ENCODE measurements at regions not wholly inside any gene's neighbourhood (a gene's known extent, or its start where the extent isn't known, plus 50 kb on each side); places are given as distances from the start of the nearest gene placed in this dataset.

- H3K36me3 Mint-ChIP-seq (ENCODE audit: low read depth): no peaks in the 10 kb centered on the region
- TF ChIP-seq CTCF (IDR thresholded peaks at IDR 0.05): no peak
- H3K27ac Mint-ChIP-seq: no peak overlapping the region
- no peak overlapping the region for H3K4me3 Mint-ChIP-seq
- no peaks in the 10 kb centered on the region for H3K27me3 Mint-ChIP-seq (ENCODE audit: insufficient read depth)
- H3K9me3 Mint-ChIP-seq: no peaks in the 10 kb centered on the region; the same call in 1 of the 2 replicates
- DNase-seq: no peak
- H3K4me1 Mint-ChIP-seq (ENCODE audit: low read depth): no peaks in the 10 kb centered on the region
Measured at GRCh38 chrX:95884186-95884585, 800.5 kb upstream of the DIAPH2 start.

- H3K36me3 Mint-ChIP-seq (ENCODE audit: low read depth): no peaks in the 10 kb centered on the region
- DNase-seq: no peak
- no peak overlapping the region for H3K27ac Mint-ChIP-seq
- H3K4me1 Mint-ChIP-seq (ENCODE audit: low read depth): no peaks in the 10 kb centered on the region
- TF ChIP-seq CTCF (IDR thresholded peaks at IDR 0.05): no peak
- H3K9me3 Mint-ChIP-seq: no peaks in the 10 kb centered on the region; the same call in 1 of the 2 replicates
- no peaks in the 10 kb centered on the region for H3K27me3 Mint-ChIP-seq (ENCODE audit: insufficient read depth)
- H3K4me3 Mint-ChIP-seq: no peak overlapping the region
Measured at GRCh38 chrX:95885074-95885473, 799.6 kb upstream of the DIAPH2 start.

GRCh38 chrX:95889279-95889678, 795.4 kb upstream of the DIAPH2 start:
- TF ChIP-seq CTCF (IDR thresholded peaks at IDR 0.05): no peak
- H3K4me1 Mint-ChIP-seq (ENCODE audit: low read depth): no peaks in the 10 kb centered on the region
- no peaks in the 10 kb centered on the region; the same call in 1 of the 2 replicates for H3K9me3 Mint-ChIP-seq
- no peaks in the 10 kb centered on the region for H3K36me3 Mint-ChIP-seq (ENCODE audit: low read depth)
- no peak overlapping the region for H3K4me3 Mint-ChIP-seq
- H3K27me3 Mint-ChIP-seq (ENCODE audit: insufficient read depth): no peaks in the 10 kb centered on the region
- no peak overlapping the region for H3K27ac Mint-ChIP-seq
- DNase-seq: no peak

- no peak for DNase-seq
- H3K4me3 Mint-ChIP-seq: no peak overlapping the region
- no peak overlapping the region for H3K27ac Mint-ChIP-seq
- H3K4me1 Mint-ChIP-seq (ENCODE audit: low read depth): no peaks in the 10 kb centered on the region
- no peaks in the 10 kb centered on the region; the same call in 1 of the 2 replicates for H3K9me3 Mint-ChIP-seq
- H3K27me3 Mint-ChIP-seq (ENCODE audit: insufficient read depth): no peaks in the 10 kb centered on the region
- no peaks in the 10 kb centered on the region for H3K36me3 Mint-ChIP-seq (ENCODE audit: low read depth)
- TF ChIP-seq CTCF (IDR thresholded peaks at IDR 0.05): no peak
Measured at GRCh38 chrX:95893636-95894035, 791.0 kb upstream of the DIAPH2 start.

- DNase-seq: no peak
- no peak overlapping the region for H3K4me3 Mint-ChIP-seq
- peaks cover 2% of the 10 kb centered on the region; the same call in 1 of the 2 replicates for H3K27me3 Mint-ChIP-seq (ENCODE audit: insufficient read depth)
- no peaks in the 10 kb centered on the region for H3K36me3 Mint-ChIP-seq (ENCODE audit: low read depth)
- TF ChIP-seq CTCF (IDR thresholded peaks at IDR 0.05): no peak
- no peaks in the 10 kb centered on the region for H3K4me1 Mint-ChIP-seq (ENCODE audit: low read depth)
- H3K9me3 Mint-ChIP-seq: peaks cover 4% of the 10 kb centered on the region
- H3K27ac Mint-ChIP-seq: no peak overlapping the region
Measured at GRCh38 chrX:95903490-95903889, 781.2 kb upstream of the DIAPH2 start.

- H3K36me3 Mint-ChIP-seq (ENCODE audit: low read depth): no peaks in the 10 kb centered on the region
Measured at GRCh38 chrX:95903975-95904374, 780.7 kb upstream of the DIAPH2 start.

More at GRCh38 chrX:95903975-95904374, 780.7 kb upstream of the DIAPH2 start:
- no peaks in the 10 kb centered on the region for H3K4me1 Mint-ChIP-seq (ENCODE audit: low read depth)
- peaks cover 2% of the 10 kb centered on the region; the same call in 1 of the 2 replicates for H3K27me3 Mint-ChIP-seq (ENCODE audit: insufficient read depth)
- no peak for DNase-seq
- no peak overlapping the region for H3K4me3 Mint-ChIP-seq
- H3K27ac Mint-ChIP-seq: no peak overlapping the region
- no peak for TF ChIP-seq CTCF (IDR thresholded peaks at IDR 0.05)
- H3K9me3 Mint-ChIP-seq: peaks cover 4% of the 10 kb centered on the region
